IMR-90 (cell line): ENCODE measurements at regions not wholly inside any gene's neighbourhood (a gene's known extent, or its start where the extent isn't known, plus 50 kb on each side); places are given as distances from the start of the nearest gene placed in this dataset.

ENCODE experiments used
- BHLHE40 ChIP-seq: fragments of 150-350 bp; IDR thresholded peaks from 2 replicates; pipeline ENCODE4 v1.6.1; 2016; ENCODE audit warnings: mild to moderate bottlenecking, low read depth, low read length
- CEBPB ChIP-seq: IDR thresholded peaks from 2 replicates; pipeline ENCODE4 v1.6.1; 2012; ENCODE audit warnings: low read depth, low read length, improper control_type of control experiment
- CTCF ChIP-seq: conservative IDR thresholded peaks from 2 replicates; pipeline ENCODE4 v1.5.1; 2012; ENCODE audit warnings: mild to moderate bottlenecking, low read depth, low read length, improper control_type of control experiment
- ELK1 ChIP-seq: fragments of 150-350 bp; IDR thresholded peaks from 2 replicates; pipeline ENCODE4 v1.6.1; 2016; ENCODE audit warnings: low read depth, mild to moderate bottlenecking, low read length, moderate library complexity, borderline replicate concordance
- MAFK ChIP-seq: IDR thresholded peaks from 2 replicates; pipeline ENCODE4 v1.6.1; 2012; ENCODE audit warnings: low read depth, low read length, improper control_type of control experiment
- MXI1 ChIP-seq: IDR thresholded peaks from 2 replicates; pipeline ENCODE4 v1.6.1; 2012; ENCODE audit warnings: low read depth, mild to moderate bottlenecking, low read length, moderate library complexity, borderline replicate concordance
- POLR2A ChIP-seq: IDR thresholded peaks from 2 replicates; pipeline ENCODE4 v1.6.1; 2012; ENCODE audit warnings: mild to moderate bottlenecking, low read depth, low read length
- RAD21 ChIP-seq: IDR thresholded peaks from 2 replicates; pipeline ENCODE4 v1.6.1; 2012; ENCODE audit warnings: low read length, improper control_type of control experiment
- RCOR1 ChIP-seq: IDR thresholded peaks from 2 replicates; pipeline ENCODE4 v1.6.1; 2012; ENCODE audit warnings: mild to moderate bottlenecking, low read length, improper control_type of control experiment; ENCODE audit not compliant: insufficient replicate concordance
- SMC3 ChIP-seq: fragments of 150-350 bp; IDR thresholded peaks from 2 replicates; pipeline ENCODE4 v1.6.1; 2016; ENCODE audit warnings: low read depth, mild to moderate bottlenecking, antibody characterized with exemption, low read length, moderate library complexity

GRCh38 chr5:125085797-125086505 is 339.5 kb upstream of the ZNF608 start:
- TF ChIP-seq MAFK (no peak), POLR2A (no peak), SMC3 (no peak), CEBPB (no peak), CTCF (no peak), RCOR1 (no peak), BHLHE40 (no peak), MXI1 (no peak), RAD21 (no peak), ELK1 (no peak)
